ENCODE measurements at regions not wholly inside any gene's neighbourhood (a gene's known extent, or its start where the extent isn't known, plus 50 kb on each side); places are given as distances from the start of the nearest gene placed in this dataset.

GRCh38 chr15:29589416-29589815 is 232.9 kb downstream of the TJP1 start:
- no peaks in the 10 kb centered on the region for H3K36me3 ChIP-seq (ENCODE audit: low read depth)
- TF ChIP-seq, protein P1, sequence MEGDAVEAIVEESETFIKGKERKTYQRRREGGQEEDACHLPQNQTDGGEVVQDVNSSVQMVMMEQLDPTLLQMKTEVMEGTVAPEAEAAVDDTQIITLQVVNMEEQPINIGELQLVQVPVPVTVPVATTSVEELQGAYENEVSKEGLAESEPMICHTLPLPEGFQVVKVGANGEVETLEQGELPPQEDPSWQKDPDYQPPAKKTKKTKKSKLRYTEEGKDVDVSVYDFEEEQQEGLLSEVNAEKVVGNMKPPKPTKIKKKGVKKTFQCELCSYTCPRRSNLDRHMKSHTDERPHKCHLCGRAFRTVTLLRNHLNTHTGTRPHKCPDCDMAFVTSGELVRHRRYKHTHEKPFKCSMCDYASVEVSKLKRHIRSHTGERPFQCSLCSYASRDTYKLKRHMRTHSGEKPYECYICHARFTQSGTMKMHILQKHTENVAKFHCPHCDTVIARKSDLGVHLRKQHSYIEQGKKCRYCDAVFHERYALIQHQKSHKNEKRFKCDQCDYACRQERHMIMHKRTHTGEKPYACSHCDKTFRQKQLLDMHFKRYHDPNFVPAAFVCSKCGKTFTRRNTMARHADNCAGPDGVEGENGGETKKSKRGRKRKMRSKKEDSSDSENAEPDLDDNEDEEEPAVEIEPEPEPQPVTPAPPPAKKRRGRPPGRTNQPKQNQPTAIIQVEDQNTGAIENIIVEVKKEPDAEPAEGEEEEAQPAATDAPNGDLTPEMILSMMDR (IDR thresholded peaks at IDR 0.05): no peak
- ATAC-seq (no peak), DNase-seq (no peak)
- intact Hi-C loops (cut with DNase I, micrococcal nuclease): no loop called here
- H3K9me3 ChIP-seq: no peaks in the 10 kb centered on the region
- no peak overlapping the region for H3K4me3 ChIP-seq
- H3K4me1 ChIP-seq (ENCODE audit: low read depth): peaks cover 5% of the 10 kb centered on the region

- Histone ChIP-seq H3K36me3 (ENCODE audit: low read depth) (no peaks in the 10 kb centered on the region), H3K9me3 (no peaks in the 10 kb centered on the region), H3K4me1 (ENCODE audit: low read depth) (peaks cover 9% of the 10 kb centered on the region), H3K4me3 (no peak overlapping the region)
- ATAC-seq: no peak
- intact Hi-C loops (cut with DNase I, micrococcal nuclease): no loop called here
- DNase-seq: no peak
- TF ChIP-seq, protein P1 (IDR thresholded peaks at IDR 0.05): no peak
Measured at GRCh38 chr15:29573197-29573838, 248.9 kb downstream of the TJP1 start.

- Histone ChIP-seq H3K9me3 (no peaks in the 10 kb centered on the region), H3K4me3 (no peak overlapping the region), H3K4me1 (ENCODE audit: low read depth) (peaks cover 9% of the 10 kb centered on the region), H3K36me3 (ENCODE audit: low read depth) (no peaks in the 10 kb centered on the region)
- ATAC-seq: peak; percentile 67
- TF ChIP-seq, protein P1 (IDR thresholded peaks at IDR 0.05): no peak
- intact Hi-C loops (cut with DNase I, micrococcal nuclease): no loop called here
- peak in 2 of 3 donors; percentile 57 to 59 for DNase-seq
Measured at GRCh38 chr15:29571792-29572431, 250.4 kb downstream of the TJP1 start.

GRCh38 chr15:29570948-29571791 is 251.1 kb downstream of the TJP1 start:
- DNase-seq (peak; percentile 55 to 77 (median 58)), ATAC-seq (peak; percentile 67)
- intact Hi-C loops (cut with DNase I, micrococcal nuclease): no loop called here
- TF ChIP-seq, protein P1 (IDR thresholded peaks at IDR 0.05): no peak
- Histone ChIP-seq H3K4me1 (ENCODE audit: low read depth) (peaks cover 9% of the 10 kb centered on the region), H3K4me3 (no peak overlapping the region), H3K9me3 (no peaks in the 10 kb centered on the region), H3K36me3 (ENCODE audit: low read depth) (no peaks in the 10 kb centered on the region)

- DNase-seq: peak in 2 of 3 donors; percentile 28 to 60
- ATAC-seq: peak; percentile 28
- TF ChIP-seq, protein P1 (IDR thresholded peaks at IDR 0.05): no peak
- peaks cover 9% of the 10 kb centered on the region for H3K4me1 ChIP-seq (ENCODE audit: low read depth)
- H3K36me3 ChIP-seq (ENCODE audit: low read depth): no peaks in the 10 kb centered on the region
- intact Hi-C loops (cut with DNase I, micrococcal nuclease): no loop called here
- H3K9me3 ChIP-seq: no peaks in the 10 kb centered on the region
- peak overlapping the region; percentile 9 for H3K4me3 ChIP-seq
Measured at GRCh38 chr15:29570121-29570947, 251.9 kb downstream of the TJP1 start.
